Endothelial cell of umbilical vein (primary cell): ENCODE measurements at regions not wholly inside any gene's neighbourhood (a gene's known extent, or its start where the extent isn't known, plus 50 kb on each side); places are given as distances from the start of the nearest gene placed in this dataset.

Experiments
- BruUV-seq: library from RNA; stranded (reverse); fragments of 400-500 nt; replicated peaks from 2 replicates; lab custom pipeline; 2021; lab: Mats Ljungman, UMichigan
- CTCF ChIA-PET: fragments of 300-600, 350-600 bp; sonication (Branson Sonifier 250); formaldehyde crosslinking; loops from one replicate; lab custom pipeline; 2021; ENCODE audit warnings: antibody characterized with exemption, inconsistent platforms; lab: Charles Lee
- POLR2A ChIA-PET: fragments of 300-600, 350-600 bp; sonication (Branson Sonifier 250); formaldehyde crosslinking; loops from one replicate; lab custom pipeline; 2021; ENCODE audit warnings: antibody characterized with exemption, inconsistent platforms; lab: Charles Lee
- DNase-seq: peaks from one replicate; pipeline ENCODE4 v3.0.0-alpha.2; 2011; ENCODE audit warnings: low read depth, low spot score
- FAIRE-seq: peaks from 2 replicates; lab custom pipeline; 2011; peaks lifted over from hg19 to GRCh38; lab: Jason Lieb, UNC
- H2AFZ ChIP-seq: 2 replicates; pipeline ENCODE4 v1.6.0; 2012; ENCODE audit warnings: low read depth, low read length, control low read depth, inconsistent platforms
- H3K27ac ChIP-seq: 2 replicates; pipeline ENCODE4 v1.5.1; 2011; ENCODE audit warnings: low read depth, mild to moderate bottlenecking, control low read depth, low read length, moderate library complexity; ENCODE audit not compliant: insufficient read depth
- H3K27me3 ChIP-seq, 2 experiments: 2 replicates each; pipeline versions ENCODE4 v1.6.0 to v1.6.1; 2011; ENCODE audit warnings: low read length in 2 of 2, mixed read lengths in 1 of 2; ENCODE audit not compliant: control insufficient read depth in 2 of 2, insufficient read depth in 2 of 2
- H3K36me3 ChIP-seq, 2 experiments: 2 replicates in 1 of 2; 3 replicates in 1 of 2; pipeline ENCODE4 v1.5.1; 2011; ENCODE audit warnings: low read length in 2 of 2, mild to moderate bottlenecking in 1 of 2, moderate library complexity in 1 of 2; ENCODE audit not compliant: control insufficient read depth in 2 of 2, insufficient read depth in 2 of 2; ENCODE audit errors: extremely low read depth in 1 of 2
- H3K4me1 ChIP-seq: 3 replicates; pipeline ENCODE4 v1.5.1; 2011; ENCODE audit warnings: mild to moderate bottlenecking, low read length; ENCODE audit not compliant: control insufficient read depth, insufficient read depth; ENCODE audit errors: extremely low read depth
- H3K4me2 ChIP-seq: 2 replicates; pipeline ENCODE4 v1.6.1; 2011; ENCODE audit warnings: low read length, control low read depth, mixed read lengths; ENCODE audit not compliant: insufficient read depth
- H3K4me3 ChIP-seq, 3 experiments: fragments of 200-600 bp in 1 of 3; sonication (generic), shearing (Covaris generic) in 1 of 3; replicated peaks in 1 of 3; 2 replicates each; pipeline ENCODE4 v1.5.1; 2011 to 2016; ENCODE audit warnings: control low read depth in 3 of 3, low read length in 3 of 3, mild to moderate bottlenecking in 2 of 3, inconsistent platforms in 1 of 3, low read depth in 1 of 3, moderate library complexity in 1 of 3; ENCODE audit not compliant: insufficient read depth in 1 of 3
- H3K79me2 ChIP-seq: 2 replicates; pipeline ENCODE4 v1.6.0; 2012; ENCODE audit warnings: low read length, inconsistent platforms; ENCODE audit not compliant: control insufficient read depth, insufficient read depth
- H3K9ac ChIP-seq: replicated peaks from 2 replicates; pipeline ENCODE3; 2011; ENCODE audit warnings: low read length, control low read depth; ENCODE audit not compliant: insufficient read depth; ENCODE audit errors: extremely low read depth
- H3K9me1 ChIP-seq: replicated peaks from 3 replicates; pipeline ENCODE4 v1.6.0; 2011; ENCODE audit warnings: mild to moderate bottlenecking, low read length; ENCODE audit not compliant: control insufficient read depth, insufficient read depth; ENCODE audit errors: extremely low read depth
- H3K9me3 ChIP-seq: replicated peaks from 2 replicates; pipeline ENCODE4 v1.5.1; 2012; ENCODE audit warnings: low read length, inconsistent platforms; ENCODE audit not compliant: control insufficient read depth, insufficient read depth
- H4K20me1 ChIP-seq: replicated peaks from 2 replicates; pipeline ENCODE3; 2011; ENCODE audit warnings: mild to moderate bottlenecking, low read length; ENCODE audit not compliant: control insufficient read depth, insufficient read depth; ENCODE audit errors: extremely low read depth
- EZH2 ChIP-seq: IDR thresholded peaks from 2 replicates; pipeline ENCODE4 v1.6.1; 2012; ENCODE audit warnings: borderline replicate concordance, low read depth, mild to moderate bottlenecking, moderate library complexity, low read length, inconsistent platforms; ENCODE audit not compliant: severe bottlenecking
- FOS ChIP-seq: IDR thresholded peaks from 2 replicates; pipeline ENCODE4 v1.6.1; 2011; ENCODE audit warnings: mild to moderate bottlenecking, low read length, moderate library complexity, borderline replicate concordance; ENCODE audit not compliant: insufficient read depth
- GATA2 ChIP-seq: IDR thresholded peaks from 2 replicates; pipeline ENCODE4 v1.7.0; 2011; ENCODE audit warnings: low read depth, mild to moderate bottlenecking, moderate library complexity, mixed read lengths, low read length; ENCODE audit not compliant: insufficient read length, insufficient read depth
- JUN ChIP-seq: IDR thresholded peaks from 2 replicates; pipeline ENCODE4 v1.6.1; 2011; ENCODE audit warnings: borderline replicate concordance, low read depth; ENCODE audit not compliant: insufficient read length, insufficient read depth
- MYC ChIP-seq: IDR thresholded peaks from one replicate; pipeline ENCODE4 v1.6.1; 2011; ENCODE audit warnings: mild to moderate bottlenecking, low read depth, low read length
- POLR2AphosphoS5 ChIP-seq: IDR thresholded peaks from 2 replicates; pipeline ENCODE4 v1.6.1; 2012; ENCODE audit warnings: low read depth, mild to moderate bottlenecking, control low read depth, low read length, moderate library complexity; ENCODE audit not compliant: insufficient read depth
- dilution Hi-C: fragments of 300-500 bp; cut with MboI; formaldehyde crosslinking; loops from one replicate; pipeline ENCODE4 v1.15.0; 2019; ENCODE audit warnings: low sequenced_read_pairs; ENCODE audit not compliant: extremely low pct_ligation_motif_present
- intact Hi-C: fragments of 100-400 bp; cut with micrococcal nuclease; formaldehyde crosslinking; loops from one replicate; pipeline ENCODE4 v1.10.0; 2022
- TF ChIP-seq, protein P1 (sequence below), 2 donors: IDR thresholded peaks; 1 replicate in 1 of 2; 2 replicates in 1 of 2; pipeline ENCODE4 v1.5.1; 2011; ENCODE audit warnings: low read length in 2 of 2, mild to moderate bottlenecking in 2 of 2, moderate library complexity in 2 of 2, control low read depth in 1 of 2, inconsistent platforms in 1 of 2, low read depth in 1 of 2; ENCODE audit not compliant: insufficient read depth in 1 of 2; ENCODE audit errors: extremely low read depth in 1 of 2
- TF ChIP-seq, protein P2 (sequence below): IDR thresholded peaks from 2 replicates; pipeline ENCODE4 v1.6.1; 2011; ENCODE audit not compliant: insufficient read depth, insufficient read length

DNA sequence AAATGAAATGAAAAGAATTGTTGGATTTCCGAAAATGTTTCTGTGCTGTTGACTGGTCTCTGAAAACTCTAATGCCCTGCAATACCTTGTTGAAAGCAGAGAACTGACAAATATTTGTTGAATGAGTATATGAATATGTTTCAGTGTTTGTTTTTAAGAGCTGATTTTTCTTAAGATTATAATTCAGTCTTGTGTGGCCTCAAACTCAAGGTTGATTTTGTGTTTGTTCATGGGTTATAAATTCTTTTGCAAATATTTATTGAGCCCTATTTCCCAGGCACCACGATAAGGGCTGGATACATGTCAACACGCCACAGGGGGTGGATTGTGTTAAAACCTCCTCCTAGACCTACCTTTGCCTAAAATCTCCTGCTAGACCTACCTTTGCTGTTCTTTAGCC lies 203.9 kb upstream of the PLPP4 start:
- no peak overlapping the region for H3K27ac ChIP-seq

More for the DNA sequence above, 203.9 kb upstream of the PLPP4 start:
- Histone ChIP-seq H3K36me3 (no peaks in the 10 kb centered on the region), H3K4me3 (no peak overlapping the region), H3K4me1 (no peaks in the 10 kb centered on the region), H3K9ac (no peak overlapping the region), H4K20me1 (no peaks in the 10 kb centered on the region), H2AFZ (no peak overlapping the region), H3K4me2 (no peak overlapping the region), H3K9me3 (no peaks in the 10 kb centered on the region), H3K27me3 (no peaks in the 10 kb centered on the region), H3K9me1 (no peaks in the 10 kb centered on the region), H3K79me2 (no peaks in the 10 kb centered on the region)
- no TSS peak for BruUV-seq
- DNase-seq, result no peak
- ChIA-PET POLR2A (no interaction called here), CTCF (no interaction called here)
- dilution Hi-C loops, result no loop called here
- FAIRE-seq, result no peak
- intact Hi-C loops, result no loop called here
- no peak for TF ChIP-seq EZH2
- no peak for TF ChIP-seq POLR2AphosphoS5
- TF ChIP-seq FOS, result no peak
- no peak for TF ChIP-seq GATA2
- TF ChIP-seq, protein P1, sequence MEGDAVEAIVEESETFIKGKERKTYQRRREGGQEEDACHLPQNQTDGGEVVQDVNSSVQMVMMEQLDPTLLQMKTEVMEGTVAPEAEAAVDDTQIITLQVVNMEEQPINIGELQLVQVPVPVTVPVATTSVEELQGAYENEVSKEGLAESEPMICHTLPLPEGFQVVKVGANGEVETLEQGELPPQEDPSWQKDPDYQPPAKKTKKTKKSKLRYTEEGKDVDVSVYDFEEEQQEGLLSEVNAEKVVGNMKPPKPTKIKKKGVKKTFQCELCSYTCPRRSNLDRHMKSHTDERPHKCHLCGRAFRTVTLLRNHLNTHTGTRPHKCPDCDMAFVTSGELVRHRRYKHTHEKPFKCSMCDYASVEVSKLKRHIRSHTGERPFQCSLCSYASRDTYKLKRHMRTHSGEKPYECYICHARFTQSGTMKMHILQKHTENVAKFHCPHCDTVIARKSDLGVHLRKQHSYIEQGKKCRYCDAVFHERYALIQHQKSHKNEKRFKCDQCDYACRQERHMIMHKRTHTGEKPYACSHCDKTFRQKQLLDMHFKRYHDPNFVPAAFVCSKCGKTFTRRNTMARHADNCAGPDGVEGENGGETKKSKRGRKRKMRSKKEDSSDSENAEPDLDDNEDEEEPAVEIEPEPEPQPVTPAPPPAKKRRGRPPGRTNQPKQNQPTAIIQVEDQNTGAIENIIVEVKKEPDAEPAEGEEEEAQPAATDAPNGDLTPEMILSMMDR (IDR thresholded peaks at IDR 0.05; ENCODE audit: extremely low read depth in 1 of 2, insufficient read depth in 1 of 2, low read depth in 1 of 2, low read length in 2 of 2), result no peak
- TF ChIP-seq, protein P2, sequence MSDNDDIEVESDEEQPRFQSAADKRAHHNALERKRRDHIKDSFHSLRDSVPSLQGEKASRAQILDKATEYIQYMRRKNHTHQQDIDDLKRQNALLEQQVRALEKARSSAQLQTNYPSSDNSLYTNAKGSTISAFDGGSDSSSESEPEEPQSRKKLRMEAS, result no peak
- no peak for TF ChIP-seq JUN
- TF ChIP-seq MYC, result no peak
